Liver (tissue), 8 donors: ENCODE measurements at regions not wholly inside any gene's neighbourhood (a gene's known extent, or its start where the extent isn't known, plus 50 kb on each side); places are given as distances from the start of the nearest gene placed in this dataset.

Experiments
- DNase-seq: peaks from one replicate; pipeline ENCODE4 v3.0.0-alpha.2; 2017; ENCODE audit warnings: low spot score
- H3K27ac ChIP-seq, 2 donors: one replicate each; pipeline ENCODE4 v1.7.0; 2013; ENCODE audit warnings: inconsistent platforms in 2 of 2, low read length in 2 of 2, control low read depth in 1 of 2, low read depth in 1 of 2, mild to moderate bottlenecking in 1 of 2
- H3K27me3 ChIP-seq, 4 donors: one replicate each; pipeline versions ENCODE4 v1.6.1 to v1.7.0; 2013; ENCODE audit warnings: low read length in 3 of 4, inconsistent platforms in 1 of 4, mild to moderate bottlenecking in 1 of 4, moderate library complexity in 1 of 4; ENCODE audit not compliant: control insufficient read depth in 4 of 4, insufficient read depth in 4 of 4
- H3K36me3 ChIP-seq, 4 donors: one replicate each; pipeline versions ENCODE4 v1.6.1 to v1.7.0; 2013; ENCODE audit warnings: low read length in 3 of 4, mild to moderate bottlenecking in 3 of 4, low read depth in 1 of 4, moderate library complexity in 1 of 4; ENCODE audit not compliant: control insufficient read depth in 4 of 4, insufficient read depth in 3 of 4
- H3K4me1 ChIP-seq, 4 donors: one replicate each; pipeline versions ENCODE4 v1.6.1 to v1.7.0; 2013; ENCODE audit warnings: low read length in 3 of 4, mild to moderate bottlenecking in 3 of 4, moderate library complexity in 1 of 4; ENCODE audit not compliant: control insufficient read depth in 4 of 4, insufficient read depth in 4 of 4
- H3K4me3 ChIP-seq, 3 donors: one replicate each; pipeline versions ENCODE4 v1.6.1 to v1.7.0; 2013; ENCODE audit warnings: low read length in 3 of 3, control low read depth in 1 of 3, low read depth in 1 of 3, mild to moderate bottlenecking in 1 of 3
- H3K9ac ChIP-seq, 2 donors: one replicate each; pipeline ENCODE4 v1.7.0; 2013; ENCODE audit warnings: low read length in 2 of 2, mild to moderate bottlenecking in 2 of 2, moderate library complexity in 2 of 2, control low read depth in 1 of 2, low read depth in 1 of 2
- H3K9me3 ChIP-seq, 4 donors: one replicate each; pipeline versions ENCODE4 v1.6.1 to v1.7.0; 2013; ENCODE audit warnings: low read length in 3 of 4; ENCODE audit not compliant: control insufficient read depth in 4 of 4
- EGR1 ChIP-seq, 2 donors: IDR thresholded peaks; 2 replicates each; pipeline ENCODE4 v1.6.1; 2016 to 2018; ENCODE audit warnings: antibody characterized with exemption in 2 of 2, low read depth in 2 of 2
- FOXA1 ChIP-seq: IDR thresholded peaks from 2 replicates; pipeline ENCODE4 v1.6.1; 2016; ENCODE audit warnings: antibody characterized with exemption
- FOXA2 ChIP-seq: IDR thresholded peaks from 2 replicates; pipeline ENCODE4 v1.6.1; 2016; ENCODE audit warnings: antibody characterized with exemption
- GABPA ChIP-seq, 2 donors: IDR thresholded peaks in 1 of 2; conservative IDR thresholded peaks in 1 of 2; 2 replicates each; pipeline ENCODE4 v1.6.1; 2016; ENCODE audit warnings: antibody characterized with exemption in 2 of 2, mild to moderate bottlenecking in 1 of 2, moderate library complexity in 1 of 2
- HNF4A ChIP-seq, 2 donors: conservative IDR thresholded peaks; 2 replicates each; pipeline ENCODE4 v1.6.1; 2016; ENCODE audit warnings: antibody characterized with exemption in 2 of 2, mild to moderate bottlenecking in 2 of 2
- HNF4G ChIP-seq: IDR thresholded peaks from 2 replicates; pipeline ENCODE4 v1.6.1; 2016; ENCODE audit warnings: antibody characterized with exemption
- JUND ChIP-seq, 2 donors: IDR thresholded peaks; 2 replicates each; pipeline ENCODE4 v1.6.1; 2016; ENCODE audit warnings: antibody characterized with exemption in 2 of 2
- RAD21 ChIP-seq, 2 donors: IDR thresholded peaks; 2 replicates each; pipeline ENCODE4 v1.6.1; 2016; ENCODE audit warnings: antibody characterized with exemption in 2 of 2, mild to moderate bottlenecking in 2 of 2
- RXRA ChIP-seq, 2 donors: IDR thresholded peaks; 2 replicates each; pipeline ENCODE4 v1.6.1; 2017 to 2018; ENCODE audit warnings: antibody characterized with exemption in 2 of 2, mild to moderate bottlenecking in 1 of 2
- SP1 ChIP-seq: IDR thresholded peaks from 2 replicates; pipeline ENCODE4 v1.6.1; 2018; ENCODE audit warnings: antibody characterized with exemption, mild to moderate bottlenecking
- TAF1 ChIP-seq: conservative IDR thresholded peaks from 2 replicates; pipeline ENCODE4 v1.6.1; 2016; ENCODE audit warnings: antibody characterized with exemption, mild to moderate bottlenecking
- YY1 ChIP-seq: IDR thresholded peaks from 2 replicates; pipeline ENCODE4 v1.6.1; 2016; ENCODE audit warnings: antibody characterized with exemption, mild to moderate bottlenecking
- WGBS: extraction: QIAGEN DNeasy Blood & Tissue Kit; methylation state at CpG from one replicate; pipeline ENCODE4 v1.1.7; 2013; 5-methylcytosine and 5-hydroxymethylcytosine counted together
- TF ChIP-seq, protein P1 (sequence below): IDR thresholded peaks from 2 replicates; pipeline ENCODE4 v1.6.1; 2016; ENCODE audit warnings: antibody characterized with exemption
- TF ChIP-seq, protein P2 (sequence below): IDR thresholded peaks from 2 replicates; pipeline ENCODE4 v1.6.1; 2016; ENCODE audit warnings: antibody characterized with exemption, mild to moderate bottlenecking
- TF ChIP-seq, protein P3 (sequence below): fragments of 150-350 bp; IDR thresholded peaks from 2 replicates; pipeline ENCODE4 v1.5.1; 2017; ENCODE audit warnings: improper control_type of control experiment, low read depth, low read length; ENCODE audit not compliant: missing input control
- TF ChIP-seq, protein P4 (sequence below): IDR thresholded peaks from 2 replicates; pipeline ENCODE4 v1.6.1; 2016; ENCODE audit warnings: antibody characterized with exemption
- donor health status: healthy.
- donor health status: healthy.
- donor health status: healthy.
- donor health status: healthy.
- donor health status: healthy.

DNA sequence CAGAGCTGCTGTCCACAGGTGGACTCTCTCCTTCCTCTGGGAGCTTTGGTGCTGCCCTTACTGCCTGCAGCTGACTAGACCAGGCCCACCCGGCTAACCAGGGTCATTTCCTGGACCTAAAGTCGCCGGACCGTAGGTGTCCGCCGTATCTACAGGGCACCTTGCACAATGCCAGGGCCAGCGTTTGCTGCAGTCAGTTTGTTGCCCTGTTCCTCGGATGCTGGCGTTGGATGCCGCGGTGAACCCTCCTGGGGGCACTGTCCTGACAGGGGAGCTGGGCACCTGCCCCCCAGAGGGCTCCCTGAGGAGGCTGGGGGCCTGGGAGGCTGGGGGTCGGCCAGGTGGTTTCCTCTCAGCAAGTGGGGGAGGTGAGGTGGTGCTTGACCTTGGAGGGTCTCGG lies 96.6 kb downstream of the UNCX start:
- DNase-seq = no peak
- no peaks in the 10 kb centered on the region for H3K4me1 ChIP-seq
- WGBS = 81% methylated on average over 13 of the region's 13 CpGs
- H3K27ac ChIP-seq = no peak overlapping the region
- no peak for TF ChIP-seq HNF4A (conservative IDR thresholded peaks at IDR 0.05)
- TF ChIP-seq YY1 = no peak
- TF ChIP-seq, protein P1, sequence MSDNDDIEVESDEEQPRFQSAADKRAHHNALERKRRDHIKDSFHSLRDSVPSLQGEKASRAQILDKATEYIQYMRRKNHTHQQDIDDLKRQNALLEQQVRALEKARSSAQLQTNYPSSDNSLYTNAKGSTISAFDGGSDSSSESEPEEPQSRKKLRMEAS = no peak
- no peak for TF ChIP-seq FOXA2
- TF ChIP-seq, protein P2, sequence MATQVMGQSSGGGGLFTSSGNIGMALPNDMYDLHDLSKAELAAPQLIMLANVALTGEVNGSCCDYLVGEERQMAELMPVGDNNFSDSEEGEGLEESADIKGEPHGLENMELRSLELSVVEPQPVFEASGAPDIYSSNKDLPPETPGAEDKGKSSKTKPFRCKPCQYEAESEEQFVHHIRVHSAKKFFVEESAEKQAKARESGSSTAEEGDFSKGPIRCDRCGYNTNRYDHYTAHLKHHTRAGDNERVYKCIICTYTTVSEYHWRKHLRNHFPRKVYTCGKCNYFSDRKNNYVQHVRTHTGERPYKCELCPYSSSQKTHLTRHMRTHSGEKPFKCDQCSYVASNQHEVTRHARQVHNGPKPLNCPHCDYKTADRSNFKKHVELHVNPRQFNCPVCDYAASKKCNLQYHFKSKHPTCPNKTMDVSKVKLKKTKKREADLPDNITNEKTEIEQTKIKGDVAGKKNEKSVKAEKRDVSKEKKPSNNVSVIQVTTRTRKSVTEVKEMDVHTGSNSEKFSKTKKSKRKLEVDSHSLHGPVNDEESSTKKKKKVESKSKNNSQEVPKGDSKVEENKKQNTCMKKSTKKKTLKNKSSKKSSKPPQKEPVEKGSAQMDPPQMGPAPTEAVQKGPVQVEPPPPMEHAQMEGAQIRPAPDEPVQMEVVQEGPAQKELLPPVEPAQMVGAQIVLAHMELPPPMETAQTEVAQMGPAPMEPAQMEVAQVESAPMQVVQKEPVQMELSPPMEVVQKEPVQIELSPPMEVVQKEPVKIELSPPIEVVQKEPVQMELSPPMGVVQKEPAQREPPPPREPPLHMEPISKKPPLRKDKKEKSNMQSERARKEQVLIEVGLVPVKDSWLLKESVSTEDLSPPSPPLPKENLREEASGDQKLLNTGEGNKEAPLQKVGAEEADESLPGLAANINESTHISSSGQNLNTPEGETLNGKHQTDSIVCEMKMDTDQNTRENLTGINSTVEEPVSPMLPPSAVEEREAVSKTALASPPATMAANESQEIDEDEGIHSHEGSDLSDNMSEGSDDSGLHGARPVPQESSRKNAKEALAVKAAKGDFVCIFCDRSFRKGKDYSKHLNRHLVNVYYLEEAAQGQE = no peak
- TF ChIP-seq SP1 = no peak
- no peak for TF ChIP-seq FOXA1
- TF ChIP-seq, protein P3, sequence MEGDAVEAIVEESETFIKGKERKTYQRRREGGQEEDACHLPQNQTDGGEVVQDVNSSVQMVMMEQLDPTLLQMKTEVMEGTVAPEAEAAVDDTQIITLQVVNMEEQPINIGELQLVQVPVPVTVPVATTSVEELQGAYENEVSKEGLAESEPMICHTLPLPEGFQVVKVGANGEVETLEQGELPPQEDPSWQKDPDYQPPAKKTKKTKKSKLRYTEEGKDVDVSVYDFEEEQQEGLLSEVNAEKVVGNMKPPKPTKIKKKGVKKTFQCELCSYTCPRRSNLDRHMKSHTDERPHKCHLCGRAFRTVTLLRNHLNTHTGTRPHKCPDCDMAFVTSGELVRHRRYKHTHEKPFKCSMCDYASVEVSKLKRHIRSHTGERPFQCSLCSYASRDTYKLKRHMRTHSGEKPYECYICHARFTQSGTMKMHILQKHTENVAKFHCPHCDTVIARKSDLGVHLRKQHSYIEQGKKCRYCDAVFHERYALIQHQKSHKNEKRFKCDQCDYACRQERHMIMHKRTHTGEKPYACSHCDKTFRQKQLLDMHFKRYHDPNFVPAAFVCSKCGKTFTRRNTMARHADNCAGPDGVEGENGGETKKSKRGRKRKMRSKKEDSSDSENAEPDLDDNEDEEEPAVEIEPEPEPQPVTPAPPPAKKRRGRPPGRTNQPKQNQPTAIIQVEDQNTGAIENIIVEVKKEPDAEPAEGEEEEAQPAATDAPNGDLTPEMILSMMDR = no peak
- no peak for TF ChIP-seq GABPA (IDR thresholded peaks at IDR 0.05 in 1 of 2, conservative IDR thresholded peaks at IDR 0.05 in 1 of 2)
- TF ChIP-seq TAF1 = no peak
- TF ChIP-seq RXRA (IDR thresholded peaks at IDR 0.05) = no peak
- no peaks in the 10 kb centered on the region for H3K9me3 ChIP-seq
- H3K27me3 ChIP-seq = peaks cover 0 to 5% (median 0%) of the 10 kb centered on the region in 4 donors
- no peaks in the 10 kb centered on the region for H3K36me3 ChIP-seq
- no peak overlapping the region for H3K9ac ChIP-seq
- no peak overlapping the region for H3K4me3 ChIP-seq

DNA sequence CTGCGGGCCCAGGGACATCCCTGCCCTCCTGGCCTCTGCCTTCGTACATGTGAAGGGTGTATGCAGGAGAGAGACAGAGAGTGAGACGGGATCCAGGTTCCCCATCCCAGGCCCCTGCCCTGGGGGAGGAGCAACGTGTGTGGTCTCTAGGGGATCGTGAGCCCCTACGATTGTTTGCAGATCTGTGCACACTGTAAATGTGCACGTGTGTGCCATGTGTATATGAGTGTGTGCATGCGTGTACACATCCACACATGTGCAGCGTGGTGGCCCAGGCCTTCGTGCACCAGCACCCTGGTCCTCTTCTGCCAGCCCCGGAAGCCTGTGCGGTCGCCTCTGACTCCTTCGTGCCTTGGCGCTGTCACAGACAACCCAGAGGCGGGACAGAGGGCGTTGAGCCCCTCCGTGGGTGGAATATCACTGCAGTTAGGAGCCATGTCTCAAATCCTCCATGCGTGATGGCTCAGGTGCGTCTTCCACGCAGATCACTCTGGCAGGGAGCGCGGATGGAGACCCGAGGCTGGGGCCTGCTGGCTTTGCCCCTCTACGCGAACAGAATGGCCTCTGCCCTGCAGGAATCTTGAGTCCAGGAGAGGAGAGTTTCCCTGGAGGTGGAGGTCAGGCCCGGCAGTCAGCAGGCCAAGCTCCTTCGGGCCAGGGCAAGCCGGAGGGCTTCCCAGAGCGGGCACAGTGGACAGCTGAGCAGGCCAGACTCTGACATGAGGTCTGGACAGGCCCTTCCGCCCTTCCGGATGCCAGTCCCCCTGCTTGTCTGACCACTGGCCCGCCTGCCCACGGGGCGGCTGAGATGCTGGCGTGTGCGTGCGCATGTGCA lies 97.5 kb downstream of the UNCX start:
- H3K9ac ChIP-seq = no peak overlapping the region
- H3K27me3 ChIP-seq = no peaks in the 10 kb centered on the region
- no peaks in the 10 kb centered on the region for H3K9me3 ChIP-seq
- H3K4me3 ChIP-seq = no peak overlapping the region
- no peaks in the 10 kb centered on the region for H3K36me3 ChIP-seq
- H3K4me1 ChIP-seq = no peaks in the 10 kb centered on the region
- no peak overlapping the region for H3K27ac ChIP-seq
- 81% methylated on average over 38 of the region's 38 CpGs for WGBS
- no peak for DNase-seq
- no peak for TF ChIP-seq TAF1
- TF ChIP-seq, protein P1 = no peak
- no peak for TF ChIP-seq EGR1 (IDR thresholded peaks at IDR 0.05; ENCODE audit: low read depth in 2 of 2)
- TF ChIP-seq HNF4G = no peak
- TF ChIP-seq RXRA (IDR thresholded peaks at IDR 0.05) = no peak
- no peak for TF ChIP-seq GABPA (IDR thresholded peaks at IDR 0.05 in 1 of 2, conservative IDR thresholded peaks at IDR 0.05 in 1 of 2)
- TF ChIP-seq HNF4A (conservative IDR thresholded peaks at IDR 0.05) = no peak
- TF ChIP-seq FOXA2 = no peak
- TF ChIP-seq, protein P3 = no peak
- no peak for TF ChIP-seq RAD21 (IDR thresholded peaks at IDR 0.05)
- no peak for TF ChIP-seq FOXA1
- no peak for TF ChIP-seq SP1
- TF ChIP-seq, protein P4, sequence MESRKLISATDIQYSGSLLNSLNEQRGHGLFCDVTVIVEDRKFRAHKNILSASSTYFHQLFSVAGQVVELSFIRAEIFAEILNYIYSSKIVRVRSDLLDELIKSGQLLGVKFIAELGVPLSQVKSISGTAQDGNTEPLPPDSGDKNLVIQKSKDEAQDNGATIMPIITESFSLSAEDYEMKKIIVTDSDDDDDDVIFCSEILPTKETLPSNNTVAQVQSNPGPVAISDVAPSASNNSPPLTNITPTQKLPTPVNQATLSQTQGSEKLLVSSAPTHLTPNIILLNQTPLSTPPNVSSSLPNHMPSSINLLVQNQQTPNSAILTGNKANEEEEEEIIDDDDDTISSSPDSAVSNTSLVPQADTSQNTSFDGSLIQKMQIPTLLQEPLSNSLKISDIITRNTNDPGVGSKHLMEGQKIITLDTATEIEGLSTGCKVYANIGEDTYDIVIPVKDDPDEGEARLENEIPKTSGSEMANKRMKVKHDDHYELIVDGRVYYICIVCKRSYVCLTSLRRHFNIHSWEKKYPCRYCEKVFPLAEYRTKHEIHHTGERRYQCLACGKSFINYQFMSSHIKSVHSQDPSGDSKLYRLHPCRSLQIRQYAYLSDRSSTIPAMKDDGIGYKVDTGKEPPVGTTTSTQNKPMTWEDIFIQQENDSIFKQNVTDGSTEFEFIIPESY = no peak
- TF ChIP-seq JUND (IDR thresholded peaks at IDR 0.05) = no peak
- TF ChIP-seq, protein P2 = no peak
